Stimulated activated CD4-positive, alpha-beta T cell treated with anti-CD3 and anti-CD28 coated beads, Interleukin-4, amount 100 ng/mL, for 24 hours (primary cell): ENCODE measurements at regions not wholly inside any gene's neighbourhood (a gene's known extent, or its start where the extent isn't known, plus 50 kb on each side); places are given as distances from the start of the nearest gene placed in this dataset.

Experiments
- DNase-seq: peaks from one replicate; pipeline ENCODE4 v3.0.0-alpha.2; 2020

- no peak for DNase-seq
Measured at GRCh38 chr4:182124359-182124758, 118.8 kb upstream of the TENM3 start.

- DNase-seq: no peak
Measured at GRCh38 chr4:182126096-182126495, 117.1 kb upstream of the TENM3 start.

- no peak for DNase-seq
Measured at GRCh38 chr4:182126603-182127002, 116.6 kb upstream of the TENM3 start.

GRCh38 chr4:182133033-182133432, 110.2 kb upstream of the TENM3 start:
- no peak for DNase-seq

- no peak for DNase-seq
Measured at GRCh38 chr4:182134261-182134660, 108.9 kb upstream of the TENM3 start.

- no peak for DNase-seq
Measured at GRCh38 chr4:182136201-182136600, 107.0 kb upstream of the TENM3 start.

GRCh38 chr4:182137343-182137742, 105.9 kb upstream of the TENM3 start:
- no peak for DNase-seq

GRCh38 chr4:182139491-182139890, 103.7 kb upstream of the TENM3 start:
- no peak for DNase-seq

GRCh38 chr4:182140547-182140946, 102.7 kb upstream of the TENM3 start:
- DNase-seq: no peak

GRCh38 chr4:182141061-182141460, 102.1 kb upstream of the TENM3 start:
- no peak for DNase-seq

- DNase-seq: no peak
Measured at GRCh38 chr4:182142176-182143085, 100.8 kb upstream of the TENM3 start.

GRCh38 chr4:182143086-182143821, 99.9 kb upstream of the TENM3 start:
- no peak for DNase-seq

- DNase-seq: no peak
Measured at GRCh38 chr4:182143822-182144625, 99.2 kb upstream of the TENM3 start.

- DNase-seq: no peak
Measured at GRCh38 chr4:182144626-182145333, 98.4 kb upstream of the TENM3 start.

GRCh38 chr4:182145334-182145905, 97.8 kb upstream of the TENM3 start:
- no peak for DNase-seq

- DNase-seq: no peak
Measured at GRCh38 chr4:182147391-182147790, 95.8 kb upstream of the TENM3 start.

GRCh38 chr4:182150645-182151044, 92.6 kb upstream of the TENM3 start:
- no peak for DNase-seq

GRCh38 chr4:182155806-182156205, 87.4 kb upstream of the TENM3 start:
- no peak for DNase-seq

- DNase-seq: no peak
Measured at GRCh38 chr4:182163180-182163579, 80.0 kb upstream of the TENM3 start.

GRCh38 chr4:182169572-182169971, 73.6 kb upstream of the TENM3 start:
- DNase-seq: no peak

- DNase-seq: no peak
Measured at GRCh38 chr4:182169987-182170386, 73.2 kb upstream of the TENM3 start.

GRCh38 chr4:182170417-182170935, 72.7 kb upstream of the TENM3 start:
- no peak for DNase-seq
